Astrocyte (in vitro differentiated cells and primary cell): ENCODE measurements at regions not wholly inside any gene's neighbourhood (a gene's known extent, or its start where the extent isn't known, plus 50 kb on each side); places are given as distances from the start of the nearest gene placed in this dataset.

Experiments
- CTCF ChIP-seq: IDR thresholded peaks from 2 replicates; pipeline ENCODE4 v1.5.1; 2011; ENCODE audit warnings: low read depth, mild to moderate bottlenecking, inconsistent platforms, low read length, moderate library complexity; ENCODE audit not compliant: insufficient read depth
- EZH2 ChIP-seq: IDR thresholded peaks from 2 replicates; pipeline ENCODE4 v1.6.1; 2012; ENCODE audit warnings: mild to moderate bottlenecking, low read length, inconsistent platforms; ENCODE audit not compliant: insufficient read depth

- no peak for TF ChIP-seq CTCF
- TF ChIP-seq EZH2 = no peak
Measured at GRCh38 chr22:47569389-47570299, 807.2 kb downstream of the TBC1D22A start.
